ENCODE measurements at regions not wholly inside any gene's neighbourhood (a gene's known extent, or its start where the extent isn't known, plus 50 kb on each side); places are given as distances from the start of the nearest gene placed in this dataset.
"Not testable (repeated sequence)": the region's sequence is repeated elsewhere in the genome, so short reads cannot be mapped to it uniquely, and the experiment has no call there.

GRCh38 chr3:75840160-75840559 lies 54.8 kb upstream of the ZNF717 start:
- DNase-seq (ENCODE audit: low read depth), result not testable (repeated sequence)

GRCh38 chr3:75850301-75851008 lies 65.1 kb upstream of the ZNF717 start:
- not testable (repeated sequence) for DNase-seq (ENCODE audit: low read depth)

DNA sequence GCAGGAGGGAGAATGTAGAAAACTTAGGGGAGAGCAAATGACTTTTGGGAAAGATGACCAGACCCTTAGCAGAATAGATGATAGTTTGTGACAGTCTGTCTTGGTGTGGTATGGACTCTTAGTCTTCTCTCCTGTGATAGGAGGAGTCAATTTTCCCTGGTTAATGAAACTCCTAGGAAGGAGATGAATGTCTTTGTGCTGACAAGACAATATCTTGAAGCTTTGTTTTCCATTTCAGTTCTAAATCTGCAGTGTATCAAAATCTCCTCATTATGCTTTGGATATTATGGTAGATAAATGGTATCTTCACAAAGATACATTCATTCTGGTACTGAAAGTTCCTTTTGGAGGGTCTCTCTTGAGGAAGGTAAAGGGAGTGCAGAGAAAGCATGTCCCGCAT lies 77.8 kb upstream of the ZNF717 start:
- no peak for DNase-seq (ENCODE audit: low read depth)

DNA sequence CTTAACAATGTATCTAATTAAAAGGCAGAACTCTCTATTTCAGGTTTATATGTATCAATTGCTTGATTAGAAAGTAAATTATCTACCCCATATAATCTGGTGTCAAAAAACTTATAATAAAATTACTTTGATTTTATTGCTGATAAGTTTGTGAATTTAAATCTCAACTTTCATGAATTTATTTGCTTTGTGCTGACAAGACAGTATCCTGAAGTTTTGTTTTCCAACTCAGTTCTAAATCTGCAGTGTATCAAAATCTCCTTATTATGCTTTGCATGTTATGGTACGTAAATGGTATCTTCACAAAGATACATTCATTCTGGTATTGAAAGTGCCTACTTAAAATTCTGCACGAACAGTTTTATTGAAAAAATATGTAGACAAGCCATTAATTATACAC lies 78.5 kb upstream of the ZNF717 start:
- no peak for DNase-seq (ENCODE audit: low read depth)

- DNase-seq (ENCODE audit: low read depth), result not testable (repeated sequence)
These were observed 98.4 kb upstream of the ZNF717 start for GRCh38 chr3:75883719-75884118.

- no peak for DNase-seq (ENCODE audit: low read depth)
These were observed 101.7 kb upstream of the ZNF717 start for GRCh38 chr3:75886971-75887526.

DNA sequence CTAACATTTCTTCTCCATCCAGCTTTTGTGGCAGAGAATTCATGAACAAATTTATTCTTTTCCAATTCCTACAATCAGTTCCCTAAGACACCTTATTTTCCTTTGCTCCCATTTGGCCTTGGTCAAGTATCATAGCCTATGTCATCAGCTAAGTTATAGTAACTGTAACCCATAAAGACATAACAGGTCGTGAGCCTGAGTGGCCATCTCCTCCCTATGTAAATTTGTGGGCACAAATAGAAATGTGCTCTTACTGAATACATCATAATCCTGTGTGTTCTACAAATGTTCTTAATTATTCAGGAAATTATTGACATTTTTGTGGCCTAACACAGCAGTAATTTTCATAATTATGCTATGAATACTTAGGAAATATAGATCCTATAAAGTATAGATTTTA lies 108.9 kb upstream of the ZNF717 start:
- DNase-seq (ENCODE audit: low read depth), result no peak

DNA sequence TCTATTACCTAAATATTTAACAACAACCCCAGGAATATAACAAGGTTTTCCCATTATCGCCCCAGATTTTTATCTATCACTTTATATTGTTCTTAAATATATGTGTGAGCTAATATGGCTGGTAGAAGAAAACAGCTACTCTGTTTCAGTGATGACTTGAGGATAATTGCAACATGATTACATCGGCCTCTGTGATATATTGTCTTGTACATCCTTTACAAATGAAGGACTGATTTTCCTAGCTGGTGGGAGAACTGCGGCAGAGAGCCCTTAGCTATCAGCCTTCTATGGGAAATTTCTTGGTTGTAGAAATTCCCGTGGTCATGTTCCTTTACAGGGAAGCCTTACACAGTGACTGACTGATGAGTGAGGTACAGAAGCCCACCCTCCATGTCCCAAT lies 110.9 kb upstream of the ZNF717 start:
- no peak for DNase-seq (ENCODE audit: low read depth)

GRCh38 chr3:75901446-75901845 lies 116.1 kb upstream of the ZNF717 start:
- DNase-seq (ENCODE audit: low read depth), result not testable (repeated sequence)

DNA sequence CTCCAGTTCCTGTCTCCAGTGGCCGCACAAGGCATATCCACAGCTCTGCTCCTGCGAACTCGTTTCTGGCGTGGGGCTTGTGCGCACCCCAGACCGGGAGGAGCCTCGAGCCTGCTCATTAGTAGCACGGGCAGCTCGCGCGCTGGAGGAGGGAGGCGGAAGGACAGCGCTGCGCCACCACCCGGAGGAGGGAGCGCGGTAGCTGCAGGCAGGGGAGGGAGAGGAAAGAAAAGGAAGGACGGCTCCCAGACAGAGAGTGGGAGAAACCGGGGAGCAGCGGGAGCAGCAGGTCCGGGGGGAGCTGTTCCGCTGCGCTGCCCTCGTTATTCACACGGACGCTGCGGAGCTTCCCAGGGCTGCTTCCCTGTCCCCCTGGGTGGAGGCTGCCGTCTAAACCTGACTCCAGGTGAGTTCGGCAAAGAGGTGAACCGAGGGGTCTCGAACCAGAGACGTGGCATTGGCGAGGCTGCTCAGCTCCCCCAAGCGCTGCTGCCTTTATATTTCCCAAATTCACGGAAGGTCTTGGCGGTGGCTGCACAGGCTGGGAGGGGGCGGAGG lies 121.3 kb upstream of the ZNF717 start:
- DNase-seq (ENCODE audit: low read depth), result peak; percentile 60

DNA sequence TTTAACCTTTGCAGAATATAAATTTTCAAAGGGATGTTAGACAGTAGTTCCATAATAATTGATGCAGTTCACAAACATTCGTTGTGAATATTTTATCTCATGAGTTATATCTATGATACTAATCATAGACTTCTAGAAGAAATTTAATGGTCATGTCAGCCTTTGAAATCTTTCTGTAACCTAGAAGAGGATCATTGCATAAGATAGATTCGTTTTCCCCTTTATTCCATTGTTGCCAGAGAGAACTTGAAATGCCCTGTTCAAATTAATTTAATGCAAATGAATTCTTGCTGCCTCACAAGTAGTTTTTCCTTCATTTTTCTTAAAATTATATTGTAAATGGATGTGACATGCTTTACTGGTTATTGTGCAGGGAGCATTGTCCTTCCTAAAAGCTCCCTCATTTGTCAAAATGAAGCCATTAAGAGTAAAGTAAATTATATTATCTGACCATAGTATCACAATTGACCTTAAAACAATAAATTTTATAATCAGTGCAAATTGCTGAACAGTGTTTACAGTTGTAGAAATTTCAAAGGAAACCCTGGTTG lies 128.5 kb upstream of the ZNF717 start:
- no peak for DNase-seq (ENCODE audit: low read depth)

GRCh38 chr3:75914741-75915140 lies 129.4 kb upstream of the ZNF717 start:
- DNase-seq (ENCODE audit: low read depth), result not testable (repeated sequence)

- no peak for DNase-seq (ENCODE audit: low read depth)
These were observed 153.6 kb upstream of the ZNF717 start for GRCh38 chr3:75938921-75939320.

DNA sequence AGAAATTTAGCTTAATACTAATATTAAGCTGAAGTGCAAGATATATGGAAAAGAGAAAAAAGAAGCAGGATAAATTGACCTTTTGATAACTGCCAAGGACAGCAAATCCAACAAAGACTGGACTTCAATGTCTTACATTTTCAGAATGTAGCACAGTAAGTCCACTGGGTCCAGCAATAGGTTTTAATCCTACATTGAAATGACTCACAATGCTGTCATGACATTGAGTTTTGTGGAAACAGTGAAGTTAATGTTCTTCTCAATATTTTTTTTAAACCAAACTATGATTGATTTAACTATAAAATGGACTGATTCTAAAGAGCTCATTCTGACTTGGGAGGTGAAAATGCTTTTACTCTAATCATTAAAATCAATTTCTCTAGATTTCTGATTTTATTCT lies 166.6 kb upstream of the ZNF717 start:
- DNase-seq (ENCODE audit: low read depth), result no peak

- DNase-seq (ENCODE audit: low read depth), result not testable (repeated sequence)
These were observed 174.7 kb upstream of the ZNF717 start for GRCh38 chr3:75960031-75960430.

- DNase-seq (ENCODE audit: low read depth), result not testable (repeated sequence)
These were observed 176.7 kb upstream of the ZNF717 start for GRCh38 chr3:75962054-75962453.

GRCh38 chr3:75967071-75967470 lies 181.7 kb upstream of the ZNF717 start:
- no peak for DNase-seq (ENCODE audit: low read depth)

DNA sequence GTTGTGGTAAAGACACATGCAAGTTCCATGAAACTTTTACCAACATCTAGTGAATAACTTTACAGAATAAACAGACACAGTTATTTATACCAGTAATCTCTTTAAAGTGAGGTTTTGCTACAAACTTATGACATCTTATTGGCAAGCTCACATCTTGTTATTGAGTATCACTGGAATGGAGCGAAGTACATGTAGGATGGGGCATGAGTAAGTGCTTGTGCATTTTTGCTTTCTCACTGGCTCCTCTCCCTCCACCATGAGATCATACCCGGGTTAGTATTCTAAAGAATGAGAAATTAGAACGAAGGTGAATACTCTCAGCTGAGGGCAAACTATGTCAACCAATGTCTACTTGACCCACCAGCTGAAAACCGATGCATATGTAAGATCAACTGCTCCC lies 193.3 kb upstream of the ZNF717 start:
- DNase-seq (ENCODE audit: low read depth), result peak; percentile 55

- DNase-seq (ENCODE audit: low read depth), result no peak
These were observed 196.1 kb upstream of the ZNF717 start for GRCh38 chr3:75981401-75981800.

- DNase-seq (ENCODE audit: low read depth), result no peak
These were observed 196.8 kb upstream of the ZNF717 start for GRCh38 chr3:75982151-75982550.

DNA sequence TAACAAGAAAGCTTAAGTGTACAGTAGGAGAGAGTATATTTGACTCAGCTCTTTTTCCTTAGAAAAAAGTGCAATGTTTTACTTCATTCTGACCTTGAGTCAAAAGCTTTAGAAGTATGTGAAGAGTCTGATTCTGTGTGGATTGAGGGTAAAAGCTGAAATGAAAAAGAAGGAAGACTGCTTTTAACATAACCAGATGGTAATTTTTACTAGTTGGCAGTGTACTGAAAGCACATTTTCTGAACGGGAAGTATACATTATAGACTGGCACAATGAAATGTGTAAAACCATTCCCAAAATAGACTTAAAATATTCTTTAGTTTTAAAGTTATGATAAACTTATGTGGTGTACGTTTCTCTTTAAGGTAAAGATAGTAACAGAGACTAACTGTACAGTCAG lies 197.8 kb upstream of the ZNF717 start:
- no peak for DNase-seq (ENCODE audit: low read depth)

DNA sequence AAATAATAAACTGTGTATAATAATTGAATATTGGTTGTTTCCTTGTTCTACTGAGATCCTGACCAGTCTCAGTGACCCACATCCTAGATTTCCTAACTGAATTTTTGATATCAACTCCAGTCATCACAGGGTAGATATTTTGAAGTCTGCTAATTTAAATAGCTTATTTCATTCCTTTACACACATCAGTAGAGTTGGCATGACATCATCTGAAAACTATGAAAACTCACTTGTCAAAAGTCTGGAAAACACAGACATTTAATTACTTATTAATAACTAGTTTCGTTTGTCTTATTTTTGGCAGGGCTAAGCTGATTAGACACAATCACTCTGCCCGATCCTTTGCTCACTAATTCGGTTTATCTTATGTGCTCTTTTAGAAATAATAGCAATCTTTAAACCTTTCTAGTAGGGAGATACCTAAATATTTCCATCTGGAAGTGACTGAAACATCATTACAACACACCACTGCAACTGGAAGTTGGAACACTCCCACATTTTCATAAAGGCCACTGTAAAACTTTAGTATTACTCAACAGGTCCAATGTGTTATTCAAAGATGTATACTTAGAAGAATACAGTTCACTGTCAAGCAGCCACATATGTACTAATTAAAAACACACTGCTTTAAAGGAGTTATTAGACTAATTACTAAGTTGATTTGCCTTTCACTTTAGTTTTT lies 198.4 kb upstream of the ZNF717 start:
- peak; percentile 47 for DNase-seq (ENCODE audit: low read depth)

DNA sequence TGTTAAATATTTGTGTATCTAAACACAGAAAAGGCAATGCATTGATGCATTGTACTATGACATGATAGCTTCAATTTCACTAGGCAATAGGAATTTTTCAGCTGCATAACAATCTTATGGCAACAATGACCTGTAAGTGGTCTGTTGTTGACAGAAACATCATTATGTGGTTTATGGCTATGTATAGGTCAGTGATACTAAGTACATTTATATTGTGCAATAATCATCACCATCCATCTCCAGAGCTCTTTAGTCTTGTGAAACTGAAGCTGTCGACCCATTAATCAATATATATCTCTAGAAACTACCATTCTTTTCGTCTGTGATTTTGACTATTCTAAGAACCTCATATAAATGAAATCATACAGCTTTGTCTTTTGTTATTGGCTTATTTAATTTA lies 200.1 kb upstream of the ZNF717 start:
- no peak for DNase-seq (ENCODE audit: low read depth)
